ENCODE measurements at regions not wholly inside any gene's neighbourhood (a gene's known extent, or its start where the extent isn't known, plus 50 kb on each side); places are given as distances from the start of the nearest gene placed in this dataset.

DNA sequence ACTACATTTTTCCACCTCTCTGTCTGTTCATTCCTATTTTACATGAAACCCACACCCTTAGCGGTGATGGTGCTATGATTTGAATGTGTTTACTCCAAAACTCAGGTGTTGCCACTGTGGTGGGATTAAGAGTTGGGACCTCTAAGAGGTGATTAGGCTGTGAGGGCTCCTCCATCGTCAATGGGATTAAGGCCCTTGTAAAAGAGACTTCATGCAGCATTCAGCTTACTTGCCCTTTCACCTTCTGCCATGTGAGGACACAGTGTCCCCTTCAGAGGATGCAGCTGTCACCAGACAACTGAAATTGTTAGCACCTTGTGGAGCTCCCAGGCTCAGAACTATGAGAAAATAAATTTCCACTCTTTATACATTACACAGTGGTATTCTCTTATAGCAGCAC is 182.2 kb downstream of the NOC3L start:
- TF ChIP-seq, protein P1, sequence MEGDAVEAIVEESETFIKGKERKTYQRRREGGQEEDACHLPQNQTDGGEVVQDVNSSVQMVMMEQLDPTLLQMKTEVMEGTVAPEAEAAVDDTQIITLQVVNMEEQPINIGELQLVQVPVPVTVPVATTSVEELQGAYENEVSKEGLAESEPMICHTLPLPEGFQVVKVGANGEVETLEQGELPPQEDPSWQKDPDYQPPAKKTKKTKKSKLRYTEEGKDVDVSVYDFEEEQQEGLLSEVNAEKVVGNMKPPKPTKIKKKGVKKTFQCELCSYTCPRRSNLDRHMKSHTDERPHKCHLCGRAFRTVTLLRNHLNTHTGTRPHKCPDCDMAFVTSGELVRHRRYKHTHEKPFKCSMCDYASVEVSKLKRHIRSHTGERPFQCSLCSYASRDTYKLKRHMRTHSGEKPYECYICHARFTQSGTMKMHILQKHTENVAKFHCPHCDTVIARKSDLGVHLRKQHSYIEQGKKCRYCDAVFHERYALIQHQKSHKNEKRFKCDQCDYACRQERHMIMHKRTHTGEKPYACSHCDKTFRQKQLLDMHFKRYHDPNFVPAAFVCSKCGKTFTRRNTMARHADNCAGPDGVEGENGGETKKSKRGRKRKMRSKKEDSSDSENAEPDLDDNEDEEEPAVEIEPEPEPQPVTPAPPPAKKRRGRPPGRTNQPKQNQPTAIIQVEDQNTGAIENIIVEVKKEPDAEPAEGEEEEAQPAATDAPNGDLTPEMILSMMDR (IDR thresholded peaks at IDR 0.05; ENCODE audit: borderline replicate concordance, insufficient read depth, low read depth, low read length) = no peak

DNA sequence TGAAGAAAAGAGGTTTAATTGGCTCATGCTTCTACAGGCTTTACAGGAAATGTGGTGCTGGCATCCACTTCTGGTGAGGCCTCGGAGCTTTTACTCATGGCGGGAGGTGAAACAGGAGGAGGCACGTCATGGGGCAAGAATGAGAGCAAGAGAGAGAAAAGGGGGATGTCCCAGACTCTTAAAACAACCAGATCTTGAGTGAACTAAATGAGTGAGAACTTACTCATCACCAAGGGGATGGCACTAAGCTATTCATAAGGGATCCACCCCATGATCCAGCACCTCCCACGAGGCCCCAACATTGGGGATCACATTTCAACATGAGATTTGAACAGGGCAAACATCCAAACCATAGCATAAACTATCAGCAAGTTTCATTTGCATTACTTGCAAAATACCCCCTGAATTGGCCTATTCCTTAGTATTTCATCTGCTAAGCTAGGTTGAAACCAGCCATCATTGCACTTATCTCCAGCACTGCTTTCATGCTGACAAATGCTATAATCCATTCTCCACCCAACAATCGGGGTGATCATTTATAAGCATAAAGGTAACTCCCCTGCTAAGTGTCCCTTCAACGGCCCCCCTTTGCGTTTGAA is 179.0 kb downstream of the NOC3L start:
- no peak overlapping the region for H3K4me3 ChIP-seq (ENCODE audit: low read depth, low read length)
- TF ChIP-seq, protein P1 (IDR thresholded peaks at IDR 0.05; ENCODE audit: borderline replicate concordance, insufficient read depth, low read depth, low read length) = no peak

More for the DNA sequence above, 182.2 kb downstream of the NOC3L start:
- no peak overlapping the region for H3K4me3 ChIP-seq (ENCODE audit: low read depth, low read length)

DNA sequence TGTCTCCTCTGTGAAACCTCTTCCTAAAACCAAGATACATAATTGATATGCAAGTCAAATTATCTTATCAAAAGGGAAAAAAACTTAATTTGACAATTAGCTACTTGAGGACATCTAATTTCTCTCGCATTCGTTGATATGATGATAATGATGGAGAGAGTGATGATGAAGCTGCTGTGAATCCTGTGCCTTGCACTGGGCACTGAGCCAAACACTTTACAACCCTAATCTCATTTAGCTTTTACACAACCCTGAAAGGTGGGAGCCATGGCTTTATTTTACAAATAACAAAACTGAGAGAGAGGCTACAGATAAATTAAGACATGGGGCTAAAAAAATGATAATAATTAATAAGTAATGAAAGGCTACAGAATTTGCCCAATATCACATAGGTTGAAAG is 176.0 kb downstream of the NOC3L start:
- TF ChIP-seq, protein P1 (IDR thresholded peaks at IDR 0.05; ENCODE audit: borderline replicate concordance, insufficient read depth, low read depth, low read length) = no peak
- H3K4me3 ChIP-seq (ENCODE audit: low read depth, low read length) = no peak overlapping the region

DNA sequence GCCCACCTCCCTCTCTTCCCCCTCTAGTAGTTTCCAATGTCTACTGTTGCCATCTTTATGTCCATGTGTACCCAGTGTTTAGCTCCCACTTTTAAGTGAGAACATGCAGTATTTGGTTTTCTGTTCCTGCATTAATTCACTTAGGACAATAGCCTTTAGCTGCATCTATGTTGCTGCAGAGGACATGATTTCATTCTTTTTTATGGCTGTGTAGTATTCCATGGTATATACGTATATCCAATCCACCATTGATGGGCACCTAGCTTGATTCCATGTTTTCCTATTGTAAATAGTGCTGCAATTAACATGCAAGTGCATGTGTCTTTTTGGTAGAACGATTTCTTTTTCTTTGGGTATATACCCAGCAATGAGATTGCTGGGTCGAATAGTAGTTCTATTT is 170.4 kb downstream of the NOC3L start:
- TF ChIP-seq, protein P1 (IDR thresholded peaks at IDR 0.05; ENCODE audit: borderline replicate concordance, insufficient read depth, low read depth, low read length) = no peak
- no peak overlapping the region for H3K4me3 ChIP-seq (ENCODE audit: low read depth, low read length)

DNA sequence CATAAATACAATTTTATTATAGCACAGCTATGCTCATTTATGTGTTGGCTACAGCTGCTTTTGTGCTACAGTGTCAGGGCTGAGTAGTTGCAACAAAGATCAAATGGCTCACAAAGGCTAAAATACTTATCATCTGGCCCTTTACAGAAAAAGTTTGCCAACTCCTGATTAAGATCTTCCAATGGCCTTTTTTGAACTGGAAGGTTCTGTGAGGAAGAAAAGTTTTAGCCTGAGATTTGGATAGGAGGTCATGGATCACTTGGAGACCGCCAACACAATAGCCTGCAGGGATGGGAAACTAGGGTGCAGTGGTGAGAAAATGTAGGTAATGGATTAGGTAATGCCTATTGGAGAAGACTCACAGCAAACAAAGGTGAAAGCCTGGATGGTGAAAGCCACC is 169.8 kb downstream of the NOC3L start:
- TF ChIP-seq, protein P1 (IDR thresholded peaks at IDR 0.05; ENCODE audit: borderline replicate concordance, insufficient read depth, low read depth, low read length) = no peak
- no peak overlapping the region for H3K4me3 ChIP-seq (ENCODE audit: low read depth, low read length)

DNA sequence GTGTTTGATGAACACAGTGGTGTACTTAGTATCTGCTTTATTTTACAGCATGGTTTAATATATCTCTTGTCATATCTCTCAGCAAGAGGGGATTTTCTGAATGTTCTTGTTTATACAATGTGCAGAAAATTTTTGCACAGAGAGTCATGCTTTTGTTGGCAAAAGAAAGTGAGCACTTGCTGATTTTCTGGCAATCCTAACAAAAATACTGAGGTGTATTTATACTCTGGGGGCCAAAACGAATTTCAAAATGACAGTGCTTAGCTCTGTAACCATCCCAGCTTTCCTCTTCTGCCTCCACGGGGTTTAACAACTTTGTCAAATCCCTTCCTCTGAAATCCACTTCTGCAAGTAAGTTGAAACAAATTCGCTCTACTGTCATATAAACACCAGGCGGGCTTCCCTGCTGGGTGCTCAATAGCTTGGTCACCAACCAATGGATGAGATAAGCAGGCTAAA is 169.2 kb downstream of the NOC3L start:
- no peak overlapping the region for H3K4me3 ChIP-seq (ENCODE audit: low read depth, low read length)
- TF ChIP-seq, protein P1 (IDR thresholded peaks at IDR 0.05; ENCODE audit: borderline replicate concordance, insufficient read depth, low read depth, low read length) = no peak

DNA sequence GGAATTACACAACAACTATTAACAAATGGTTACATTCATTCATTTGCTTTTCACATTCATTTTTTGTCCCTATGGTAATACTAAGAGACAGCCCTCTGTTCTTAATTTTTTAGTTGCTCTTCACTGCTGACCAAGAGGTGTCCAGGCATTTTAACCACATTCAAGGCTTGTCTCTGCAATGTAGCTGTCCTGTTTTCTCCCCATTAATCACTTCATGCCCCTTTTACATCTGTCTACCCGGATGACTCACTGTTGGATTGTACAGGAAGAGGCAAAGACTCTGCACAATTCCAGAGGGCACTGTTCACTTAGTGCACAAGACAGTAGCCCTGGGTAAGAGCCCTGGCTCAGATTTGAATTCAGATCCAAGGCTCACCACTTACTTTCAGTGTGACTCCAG is 168.5 kb downstream of the NOC3L start:
- TF ChIP-seq, protein P1 (IDR thresholded peaks at IDR 0.05; ENCODE audit: borderline replicate concordance, insufficient read depth, low read depth, low read length) = no peak
- H3K4me3 ChIP-seq (ENCODE audit: low read depth, low read length) = no peak overlapping the region
